Sigmoid colon (tissue), 4 donors: ENCODE measurements at regions not wholly inside any gene's neighbourhood (a gene's known extent, or its start where the extent isn't known, plus 50 kb on each side); places are given as distances from the start of the nearest gene placed in this dataset.

ENCODE experiments used
- CTCF ChIP-seq, 4 experiments: fragments of 450-650 bp in 3 of 4; fragments of 200-600 bp in 1 of 4; IDR thresholded peaks; one replicate each; pipeline ENCODE4 v1.5.1; 2016 to 2019; ENCODE audit warnings: antibody characterized with exemption in 4 of 4, mild to moderate bottlenecking in 3 of 4, moderate library complexity in 2 of 4
- EP300 ChIP-seq, 4 donors: sonication (generic); formaldehyde crosslinking; IDR thresholded peaks; one replicate each; pipeline ENCODE4 v1.6.1; 2017; ENCODE audit warnings: antibody characterized with exemption in 4 of 4
- POLR2A ChIP-seq, 2 donors: fragments of 450-650 bp; IDR thresholded peaks; one replicate each; pipeline ENCODE4 v1.6.1; 2016; ENCODE audit warnings: antibody characterized with exemption in 2 of 2, mild to moderate bottlenecking in 2 of 2, moderate library complexity in 2 of 2
- POLR2AphosphoS5 ChIP-seq, 4 donors: sonication (generic); formaldehyde crosslinking; IDR thresholded peaks; one replicate each; pipeline ENCODE4 v1.6.1; 2017; ENCODE audit warnings: antibody characterized with exemption in 4 of 4

GRCh38 chr7:109549471-109550193, 980.0 kb downstream of the DNAJB9 start:
- TF ChIP-seq CTCF (IDR thresholded peaks at IDR 0.05): no peak
- TF ChIP-seq POLR2A (IDR thresholded peaks at IDR 0.05): no peak
- TF ChIP-seq EP300 (IDR thresholded peaks at IDR 0.05): no peak
- no peak for TF ChIP-seq POLR2AphosphoS5 (IDR thresholded peaks at IDR 0.05)
